GM21825 (cell line): ENCODE measurements at regions not wholly inside any gene's neighbourhood (a gene's known extent, or its start where the extent isn't known, plus 50 kb on each side); places are given as distances from the start of the nearest gene placed in this dataset.

Experiments
- ATAC-seq: cut with Tn5 transposase; IDR thresholded peaks from one replicate; pipeline ENCODE4 v1.9.1; 2021; ENCODE audit warnings: mild to moderate bottlenecking, moderate library complexity; ENCODE audit not compliant: unreplicated experiment

- ATAC-seq: no peak
Observed at GRCh38 chr2:103809941-103810441, 1043.9 kb upstream of the POU3F3 start.

GRCh38 chr2:103810875-103811274, 1043.0 kb upstream of the POU3F3 start:
- no peak for ATAC-seq

- ATAC-seq: no peak
Observed at GRCh38 chr2:103814016-103814415, 1039.9 kb upstream of the POU3F3 start.

DNA sequence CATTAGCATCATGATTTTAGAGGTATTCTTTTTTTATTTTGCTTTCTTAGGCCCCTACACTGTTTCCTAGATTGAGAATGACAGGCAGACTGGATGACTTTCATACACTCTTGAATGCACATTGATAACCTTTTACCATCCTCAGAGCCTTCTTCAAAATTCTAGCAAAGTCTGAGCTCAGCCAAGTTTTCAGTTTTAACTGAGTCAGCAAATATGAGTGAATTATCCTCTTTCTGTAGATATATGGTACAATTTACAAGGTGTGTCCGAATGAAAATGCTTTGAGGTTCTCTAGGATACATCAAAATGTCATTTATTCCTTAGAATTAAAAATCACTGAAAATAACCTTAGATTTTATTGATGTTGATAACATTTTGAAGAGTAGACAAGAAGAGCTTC, 1038.2 kb upstream of the POU3F3 start:
- ATAC-seq: no peak

DNA sequence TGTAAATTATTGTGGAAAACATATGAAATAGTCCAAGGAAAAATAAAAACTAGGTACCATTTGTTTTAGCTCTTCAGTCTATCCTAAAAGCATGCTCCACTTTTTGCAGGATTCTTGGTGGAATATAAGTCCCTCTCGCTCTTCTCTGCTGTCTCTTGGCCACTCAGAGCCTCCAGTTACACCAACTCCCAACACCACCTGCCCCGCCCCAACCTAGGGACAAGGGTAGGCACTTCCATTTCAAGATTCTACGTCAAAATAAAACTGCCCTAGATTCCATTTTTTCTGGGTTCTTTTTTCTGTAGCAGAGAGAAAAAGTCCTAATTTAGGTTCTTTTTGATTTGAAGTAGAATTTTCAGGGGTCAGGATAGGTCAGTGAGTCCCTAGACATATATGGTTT, 1036.2 kb upstream of the POU3F3 start:
- no peak for ATAC-seq

GRCh38 chr2:103818176-103818575, 1035.7 kb upstream of the POU3F3 start:
- no peak for ATAC-seq

DNA sequence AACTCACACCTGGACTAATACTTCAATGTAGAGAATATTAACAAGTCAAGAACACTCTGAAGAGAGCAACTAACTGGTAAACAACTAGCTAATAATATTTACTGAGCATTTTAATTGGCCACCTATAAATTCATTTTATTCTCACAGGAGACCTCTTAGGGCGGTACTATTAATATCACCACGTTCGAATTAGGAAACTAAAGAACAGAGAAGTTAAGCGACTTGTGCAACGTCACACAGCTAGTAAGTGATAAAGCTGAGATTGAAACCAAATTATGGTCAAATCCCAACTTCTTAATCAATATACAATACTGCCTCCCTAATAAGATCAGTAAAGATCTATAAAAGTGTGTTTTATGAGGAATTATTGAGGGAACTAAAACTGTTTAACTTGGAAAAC, 1034.3 kb upstream of the POU3F3 start:
- ATAC-seq: no peak

DNA sequence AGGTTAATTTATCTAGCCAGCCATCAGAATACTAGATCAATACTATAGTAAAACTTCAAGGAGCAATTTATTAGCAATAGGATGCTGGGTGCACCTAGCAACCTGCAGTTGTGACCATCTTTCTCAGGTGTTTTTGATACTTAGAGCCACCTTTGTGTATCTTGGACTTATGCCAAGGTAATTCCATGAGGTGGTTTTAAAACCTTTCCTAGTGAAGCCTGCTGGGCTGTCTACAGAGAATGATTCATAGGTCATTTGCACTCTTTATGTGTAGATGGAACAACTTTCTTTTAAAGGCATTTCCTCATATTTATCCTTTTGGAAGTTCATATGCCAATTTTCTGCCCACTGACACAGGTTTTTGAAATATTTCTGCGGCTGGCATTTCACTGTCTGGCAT, 1030.1 kb upstream of the POU3F3 start:
- ATAC-seq: no peak

GRCh38 chr2:103847276-103847675, 1006.6 kb upstream of the POU3F3 start:
- ATAC-seq: no peak

- no peak for ATAC-seq
Observed at GRCh38 chr2:103859238-103859637, 994.7 kb upstream of the POU3F3 start.

DNA sequence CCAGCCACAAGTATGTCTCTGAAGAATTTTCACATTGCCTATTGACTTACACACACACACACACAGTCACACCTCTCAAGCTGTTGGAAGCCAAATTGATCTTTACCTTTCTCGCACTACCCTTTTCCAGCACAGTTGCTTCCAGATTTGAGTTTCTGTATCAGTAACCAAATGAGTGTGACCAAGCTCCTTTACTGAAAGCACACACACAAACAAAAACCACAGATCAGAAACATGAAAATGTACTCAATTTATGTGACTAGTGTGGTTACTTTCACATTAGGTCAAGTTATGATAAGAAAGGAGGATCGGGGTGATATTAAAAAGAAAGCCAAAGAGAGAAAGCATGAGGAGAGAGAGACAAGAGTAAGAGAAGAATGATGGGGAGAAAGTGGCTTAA, 993.9 kb upstream of the POU3F3 start:
- ATAC-seq: no peak

GRCh38 chr2:103868396-103868795, 985.5 kb upstream of the POU3F3 start:
- no peak for ATAC-seq

- no peak for ATAC-seq
Observed at GRCh38 chr2:103873716-103874351, 980.1 kb upstream of the POU3F3 start.

DNA sequence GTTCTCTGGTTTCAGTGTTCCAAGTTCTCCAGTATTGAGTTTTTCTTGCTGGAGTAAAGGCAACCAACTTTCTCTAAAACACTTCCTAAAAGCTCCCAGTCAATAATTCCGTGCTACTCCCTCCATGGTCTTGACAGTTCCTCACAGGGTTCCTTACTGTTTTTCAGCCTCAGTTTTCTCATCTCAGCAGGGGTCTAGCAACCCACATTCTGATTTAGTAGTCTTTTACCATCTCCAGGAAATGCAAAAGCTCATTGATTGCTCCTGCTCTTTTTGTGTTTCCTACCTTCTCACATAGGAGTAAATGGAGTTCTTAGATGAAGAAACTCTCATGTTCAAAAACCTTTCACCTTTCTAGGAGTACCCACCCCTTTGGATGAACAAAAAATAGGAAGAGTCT, 978.8 kb upstream of the POU3F3 start:
- no peak for ATAC-seq

DNA sequence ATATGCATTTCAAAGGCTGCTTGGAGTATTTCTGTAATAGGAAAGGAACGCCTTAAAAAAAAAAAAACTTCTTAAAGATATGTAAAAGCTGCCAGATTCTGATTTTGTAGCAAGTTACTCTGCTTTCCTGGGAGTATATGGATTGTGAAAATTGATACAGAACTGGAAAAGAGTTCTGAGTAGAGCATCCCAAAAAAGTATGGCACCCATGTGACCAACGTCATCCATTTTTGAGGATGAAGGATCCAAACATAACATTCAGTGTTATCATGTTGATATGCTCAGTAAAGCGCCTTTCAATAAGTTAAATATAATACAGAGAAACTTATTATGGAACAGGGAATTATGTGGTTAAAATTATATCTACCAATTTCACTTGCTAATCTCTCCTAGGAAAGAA, 978.4 kb upstream of the POU3F3 start:
- ATAC-seq: no peak

- ATAC-seq: no peak
Observed at GRCh38 chr2:103876611-103877010, 977.3 kb upstream of the POU3F3 start.

- ATAC-seq: no peak
Observed at GRCh38 chr2:103879101-103879500, 974.8 kb upstream of the POU3F3 start.

DNA sequence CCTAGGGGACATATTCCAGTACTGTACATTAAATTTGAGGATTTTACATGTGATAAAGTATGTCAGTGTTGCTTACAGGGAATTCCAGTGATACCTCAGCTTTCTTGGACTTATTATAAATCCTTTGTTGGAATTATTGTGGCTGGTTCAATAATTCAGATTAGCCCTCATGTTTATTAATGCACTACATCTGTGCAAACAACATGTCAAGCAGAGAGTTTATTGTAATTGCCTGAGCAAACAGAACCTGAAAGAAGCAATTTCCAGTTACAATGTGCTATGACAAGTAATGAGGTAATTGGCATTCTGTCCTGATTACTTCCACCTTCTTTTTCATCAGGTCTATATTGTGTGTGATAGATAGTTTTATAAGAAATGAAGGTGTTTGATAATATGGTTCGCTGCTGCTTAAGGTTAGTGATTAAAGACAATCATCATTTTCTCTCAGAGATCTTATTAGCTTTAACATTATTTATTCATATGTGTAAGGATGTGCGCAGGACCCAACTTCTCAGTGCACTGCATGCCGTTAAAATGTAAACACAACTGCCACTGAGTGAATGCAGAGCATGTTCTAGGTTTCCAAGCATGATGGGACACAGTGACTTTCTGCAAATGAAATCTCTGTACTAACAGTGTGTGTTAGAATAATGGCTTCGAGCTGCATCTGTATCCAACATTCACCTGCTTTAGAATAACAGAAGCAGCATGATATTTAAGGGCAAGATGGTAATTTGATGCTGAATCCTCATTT, 973.7 kb upstream of the POU3F3 start:
- ATAC-seq: no peak

- no peak for ATAC-seq
Observed at GRCh38 chr2:103887625-103888024, 966.3 kb upstream of the POU3F3 start.

DNA sequence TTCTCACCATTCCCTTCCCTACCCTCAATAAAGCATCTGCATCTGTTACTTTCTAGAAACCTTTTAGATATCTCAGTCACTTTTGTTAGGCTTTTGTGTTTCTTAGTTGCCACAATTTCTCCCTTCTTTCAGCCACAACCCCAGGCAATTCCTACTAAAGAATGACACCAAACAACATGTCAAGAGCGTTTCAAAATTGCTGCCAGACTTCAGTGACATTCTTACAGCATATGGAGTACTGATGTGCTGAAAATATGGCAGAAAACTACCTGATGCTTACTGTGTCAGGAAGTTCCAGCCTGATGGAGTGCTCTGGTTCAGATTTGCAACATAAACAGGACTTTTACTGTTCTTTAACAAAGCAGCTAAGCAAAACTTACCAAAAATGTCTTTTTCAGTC, 957.7 kb upstream of the POU3F3 start:
- ATAC-seq: no peak

- ATAC-seq: no peak
Observed at GRCh38 chr2:103898561-103898960, 955.4 kb upstream of the POU3F3 start.

- ATAC-seq: no peak
Observed at GRCh38 chr2:103902347-103902746, 951.6 kb upstream of the POU3F3 start.

DNA sequence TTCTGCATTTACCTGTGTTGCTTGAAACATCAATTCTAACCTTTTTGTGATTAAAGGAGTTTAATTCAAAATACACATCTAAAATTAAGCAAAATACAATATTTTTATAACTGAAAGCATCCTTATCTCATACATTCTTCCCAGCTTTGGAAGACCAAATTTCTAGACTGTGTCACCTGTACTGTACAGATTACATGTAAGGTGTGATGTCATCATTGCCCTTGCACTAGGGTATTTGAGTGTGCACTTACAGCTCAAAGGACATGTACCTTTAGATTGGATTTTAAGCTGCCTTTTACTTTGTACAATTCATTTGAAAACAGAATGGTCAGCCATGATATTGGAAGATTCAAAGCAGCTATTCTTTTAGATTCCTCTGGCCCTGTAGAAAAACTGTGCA, 932.8 kb upstream of the POU3F3 start:
- ATAC-seq: no peak
